COLO829 (cell line): ENCODE measurements at regions not wholly inside any gene's neighbourhood (a gene's known extent, or its start where the extent isn't known, plus 50 kb on each side); places are given as distances from the start of the nearest gene placed in this dataset.

Experiments used
- DNase-seq: peaks from one replicate; pipeline ENCODE4 v3.0.0; 2012; ENCODE audit warnings: low spot score

GRCh38 chr18:55650363-55650870, 62.4 kb upstream of the TCF4 start:
- no peak for DNase-seq

DNA sequence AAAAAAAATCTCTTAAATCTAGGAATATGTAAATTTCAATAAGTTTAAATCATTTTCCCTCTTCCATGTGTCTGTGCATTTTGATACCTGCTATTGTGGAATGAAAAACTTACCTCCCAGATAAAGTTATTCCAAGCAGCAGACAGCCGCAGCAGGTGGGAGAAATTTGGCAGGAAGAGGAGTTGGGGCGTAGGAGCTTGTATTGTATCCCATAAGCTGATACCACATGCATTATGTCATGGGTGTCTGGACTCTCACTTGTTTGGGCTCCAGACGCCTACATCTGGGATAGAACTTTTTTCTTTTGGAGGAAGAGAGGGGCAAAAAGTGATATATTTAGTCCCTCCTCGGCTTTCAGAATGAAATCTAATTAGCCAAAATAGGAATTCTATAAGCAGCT, 59.3 kb upstream of the TCF4 start:
- DNase-seq = no peak

GRCh38 chr18:55642191-55642590, 54.2 kb upstream of the TCF4 start:
- DNase-seq = no peak

GRCh38 chr18:55641486-55641885, 53.5 kb upstream of the TCF4 start:
- DNase-seq = no peak
